GM21528 (cell line): ENCODE measurements at regions not wholly inside any gene's neighbourhood (a gene's known extent, or its start where the extent isn't known, plus 50 kb on each side); places are given as distances from the start of the nearest gene placed in this dataset.
A peak's percentile ranks its signal among the peaks of the same experiment; 100 is the strongest.

Source experiments
- ATAC-seq: cut with Tn5 transposase; IDR thresholded peaks from one replicate; pipeline ENCODE4 v1.9.1; 2021; ENCODE audit warnings: mild to moderate bottlenecking, moderate library complexity; ENCODE audit not compliant: unreplicated experiment, low FRiP score

DNA sequence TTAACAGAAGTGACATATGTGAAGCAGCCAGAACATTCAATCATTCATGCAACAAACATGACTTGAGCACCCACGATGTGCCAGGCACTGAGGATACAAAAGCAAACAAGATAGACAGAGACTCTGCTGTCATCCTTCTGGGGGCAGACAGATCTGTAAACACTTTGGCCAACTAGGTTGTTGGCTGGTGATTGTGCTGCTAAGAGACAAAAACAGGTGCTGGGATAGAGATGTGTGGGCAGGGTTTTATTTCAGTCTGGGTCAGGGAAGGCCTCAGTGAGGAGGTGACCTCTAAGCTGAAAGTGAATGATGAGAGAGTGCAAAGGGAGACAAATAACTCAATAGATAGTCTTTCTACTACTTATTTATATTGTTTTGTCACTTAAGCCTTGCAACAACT is 147.0 kb upstream of the VEPH1 start:
- no peak for ATAC-seq

DNA sequence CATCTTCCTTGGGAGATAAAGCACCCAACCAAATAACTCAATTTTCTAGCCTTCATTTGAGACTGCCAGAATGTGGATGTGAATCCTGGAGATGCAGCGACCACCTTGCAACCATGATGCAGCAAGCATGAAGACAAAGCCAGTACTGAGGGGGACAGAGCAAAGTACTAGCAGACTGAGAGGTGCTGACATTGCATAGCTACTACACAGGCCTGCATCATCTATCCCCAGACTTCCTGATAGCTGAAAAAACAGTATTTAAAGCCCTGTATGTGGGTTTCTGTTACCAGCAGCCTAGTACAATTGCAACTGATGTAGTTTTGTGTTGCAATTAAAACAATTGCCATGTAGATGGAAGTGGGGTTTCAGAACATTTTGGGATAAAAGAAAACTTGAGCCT is 146.3 kb upstream of the VEPH1 start:
- no peak for ATAC-seq

DNA sequence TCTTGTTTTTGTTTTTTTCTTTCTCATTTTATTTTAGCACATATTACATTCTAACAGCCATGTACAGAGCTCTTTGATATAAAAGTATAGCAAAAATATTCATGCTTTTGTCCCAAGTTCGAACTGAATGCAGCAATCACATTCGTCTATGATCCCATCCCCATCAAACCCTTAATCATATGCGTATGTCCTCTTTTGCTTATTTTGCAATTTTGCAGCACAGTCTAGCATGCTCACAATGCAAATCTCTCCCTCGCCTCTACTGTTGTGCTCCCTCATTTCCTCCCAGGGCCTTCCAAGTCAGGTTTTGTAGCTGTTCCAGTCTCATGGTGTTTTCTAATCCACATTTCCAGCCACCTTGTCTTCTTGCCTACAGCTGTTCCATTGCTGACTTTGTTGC is 144.6 kb upstream of the VEPH1 start:
- ATAC-seq = no peak

DNA sequence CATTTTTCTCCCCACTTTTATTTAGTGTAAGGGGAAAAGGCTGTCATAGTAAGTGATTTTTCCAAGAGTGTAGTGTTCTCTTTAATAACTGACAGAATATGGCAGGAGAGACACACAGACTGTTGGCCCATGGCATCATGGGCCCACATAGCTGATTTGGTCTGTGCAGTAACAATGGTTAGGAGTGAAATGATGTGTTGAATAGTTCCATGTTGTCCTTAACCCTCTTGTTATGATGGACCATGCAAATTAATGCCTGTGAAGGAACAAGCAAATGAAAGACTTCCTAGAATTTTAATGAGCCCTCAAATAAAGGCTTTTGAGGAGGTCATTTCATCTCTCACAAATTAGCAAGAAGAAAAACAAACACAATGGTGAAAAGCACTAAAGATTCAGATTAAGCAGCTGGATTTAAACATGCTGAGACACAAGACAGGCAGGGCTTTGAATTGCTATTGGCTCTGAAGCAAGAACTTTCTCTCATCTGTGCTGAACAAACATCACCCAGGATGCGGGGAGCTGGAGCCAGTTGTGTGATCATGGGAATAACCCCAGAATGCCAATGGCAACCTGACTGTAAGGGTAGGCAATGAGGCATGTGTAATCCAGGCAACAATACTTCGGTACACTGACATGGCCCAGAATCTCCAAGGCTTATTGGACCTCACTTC is 136.7 kb upstream of the VEPH1 start:
- ATAC-seq = no peak

DNA sequence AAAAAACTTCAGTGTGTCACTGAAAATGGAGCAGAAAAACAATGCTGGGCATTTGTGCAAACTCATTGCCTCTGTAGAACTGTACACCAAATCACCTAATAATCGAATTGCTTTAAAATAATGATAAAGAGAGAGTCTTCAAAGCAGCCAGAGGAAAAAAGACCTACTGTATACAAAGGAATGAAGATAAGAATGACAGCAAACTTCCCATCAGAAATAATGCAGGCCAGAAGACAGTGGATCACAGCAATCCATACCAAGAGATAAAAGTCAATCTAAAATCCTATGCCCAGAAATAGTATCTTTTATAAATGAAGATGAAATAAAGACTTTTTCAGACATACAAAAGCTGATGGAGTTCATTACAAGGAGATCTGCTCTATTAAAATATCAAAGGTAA is 134.7 kb upstream of the VEPH1 start:
- ATAC-seq = no peak

DNA sequence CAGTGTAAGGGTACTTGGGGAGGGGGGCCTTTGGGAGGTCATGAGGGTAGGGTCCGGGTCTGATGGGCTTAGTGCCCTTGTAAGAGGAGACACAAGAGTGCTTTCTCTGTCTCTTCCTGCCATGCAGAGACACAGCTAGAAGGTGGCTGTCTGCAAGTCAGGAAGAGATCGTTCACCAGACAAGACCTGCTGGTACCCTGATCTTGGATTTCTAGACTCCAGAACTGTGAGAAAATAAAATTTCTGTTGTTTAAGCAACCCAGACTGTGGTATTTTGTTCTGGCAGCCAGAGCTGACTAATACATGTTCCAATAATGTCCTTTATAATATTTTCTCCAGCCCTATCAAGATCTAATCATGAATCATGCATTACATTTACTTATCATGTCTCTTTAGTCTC is 130.0 kb upstream of the VEPH1 start:
- ATAC-seq = no peak

DNA sequence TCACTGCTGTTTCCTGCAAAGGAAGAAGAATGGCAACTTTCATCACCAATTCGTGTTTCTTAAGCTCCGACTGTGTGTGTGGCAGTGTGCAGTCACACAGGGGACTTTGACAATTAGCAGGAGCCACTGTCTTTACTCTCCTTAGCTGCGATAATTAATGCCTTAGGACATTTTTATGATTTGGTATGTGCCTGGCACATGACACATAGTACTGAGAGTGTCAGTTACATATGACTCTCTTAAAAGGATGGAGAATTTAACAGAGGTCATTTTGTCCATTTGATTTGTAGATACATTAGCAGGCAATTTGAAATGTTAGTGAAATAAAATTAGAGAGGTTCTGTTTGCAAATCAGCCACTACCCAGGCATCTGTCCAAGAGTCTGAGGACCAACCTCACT is 128.9 kb upstream of the VEPH1 start:
- no peak for ATAC-seq

DNA sequence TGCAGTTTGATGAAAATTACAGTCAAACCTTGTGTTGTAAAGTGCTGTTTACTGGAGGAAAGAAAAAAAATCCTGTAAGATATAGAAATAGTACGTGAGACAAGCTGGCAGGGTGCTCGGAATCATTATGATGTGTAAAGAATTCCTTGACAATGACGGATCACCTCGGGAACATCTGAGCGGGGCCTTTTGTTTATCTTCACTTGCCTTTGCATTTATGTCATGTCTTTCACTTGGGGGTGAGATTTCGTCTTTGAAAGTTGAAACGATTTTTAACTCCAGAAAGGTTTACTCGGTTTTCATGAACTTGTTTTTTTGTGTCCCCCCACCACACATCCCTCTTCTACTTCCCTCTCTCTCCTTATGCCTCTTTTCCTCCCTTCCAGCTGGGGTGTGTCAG is 128.3 kb upstream of the VEPH1 start:
- ATAC-seq = no peak

DNA sequence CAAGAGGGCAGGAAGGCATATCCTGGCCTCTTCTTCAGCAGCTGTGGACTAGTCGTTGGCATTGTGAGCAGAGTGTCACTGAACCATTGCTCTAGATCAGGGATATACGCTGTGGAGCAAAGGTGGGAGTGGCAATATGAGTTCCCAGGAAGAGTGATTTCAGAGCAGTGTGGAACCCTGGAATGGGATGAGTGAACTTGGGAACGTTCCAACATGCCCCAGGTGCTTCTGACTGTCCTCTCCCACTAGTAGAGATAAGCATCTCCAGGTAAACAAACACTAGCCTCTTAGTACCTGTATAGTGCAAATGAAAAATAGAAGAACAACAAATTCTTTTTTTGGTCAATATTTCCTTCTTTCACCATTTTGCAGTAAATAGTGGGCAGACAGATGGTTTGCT is 123.6 kb upstream of the VEPH1 start:
- no peak for ATAC-seq

DNA sequence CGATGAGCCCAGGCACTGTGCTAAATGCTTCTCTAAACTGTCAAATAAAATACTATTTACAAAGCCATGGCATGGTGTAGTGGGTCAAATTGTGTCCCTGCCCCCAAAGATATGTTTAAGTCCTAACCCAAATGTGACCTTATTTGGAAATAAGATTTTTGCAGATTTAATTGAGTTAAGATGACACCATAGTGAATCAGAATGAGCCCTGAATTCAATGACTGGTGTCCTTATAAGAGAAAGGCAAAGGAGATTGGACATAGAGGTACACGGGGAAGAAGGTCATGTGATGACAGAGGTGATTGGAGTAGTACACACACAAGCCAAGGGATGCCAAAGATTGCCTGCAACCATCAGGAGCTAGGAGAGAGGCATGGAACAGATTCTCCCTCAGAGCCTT is 121.6 kb upstream of the VEPH1 start:
- ATAC-seq = no peak

DNA sequence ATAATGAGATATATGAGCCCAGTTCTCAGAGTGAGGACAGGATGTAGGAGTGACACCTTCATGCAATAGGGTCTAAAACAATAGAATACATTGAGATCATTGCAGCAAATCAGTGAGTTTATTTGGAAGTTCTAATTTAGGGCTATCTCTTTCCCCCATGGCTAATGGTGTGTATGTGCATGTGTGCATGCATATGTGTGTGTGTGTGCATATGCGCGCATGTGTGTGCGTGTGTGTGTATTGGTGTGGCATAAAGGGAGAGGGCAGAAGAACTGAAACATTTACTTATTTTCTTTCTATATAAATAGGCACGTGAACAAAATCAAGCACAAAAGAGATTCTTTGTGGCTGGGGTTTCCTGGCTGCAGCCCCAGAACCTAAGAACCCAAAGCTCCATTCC is 115.7 kb upstream of the VEPH1 start:
- no peak for ATAC-seq

DNA sequence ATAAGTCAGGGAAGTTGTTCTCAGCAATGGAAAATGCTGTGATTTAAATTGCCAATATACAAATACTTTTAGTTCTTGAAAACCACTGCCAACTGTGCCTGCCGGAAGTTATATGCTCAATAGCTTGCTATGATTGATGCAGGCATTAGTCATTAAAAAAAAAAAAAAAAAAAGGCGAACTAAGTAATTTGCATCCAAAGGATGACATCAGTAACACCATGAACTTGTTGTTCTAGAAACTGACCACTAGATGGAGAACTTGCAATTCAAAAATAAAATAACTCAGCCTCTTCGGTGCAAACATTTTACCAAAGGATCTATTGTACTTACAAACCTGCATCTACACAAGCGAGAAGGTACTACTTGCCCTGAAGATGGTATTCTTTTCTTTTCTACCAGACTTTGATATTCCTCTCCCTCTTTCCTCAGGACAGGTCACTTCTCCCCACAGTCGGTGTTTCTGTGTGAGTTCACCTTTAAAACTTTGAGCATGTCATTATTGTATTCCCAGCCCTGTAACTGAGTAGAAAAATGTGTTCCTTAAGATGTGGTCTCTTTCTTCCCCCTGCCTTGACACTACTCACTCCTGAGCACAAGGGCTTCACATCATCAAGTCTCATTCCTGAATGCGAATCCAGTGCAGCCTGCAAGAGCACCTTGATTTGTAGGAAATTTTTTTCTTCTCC is 115.0 kb upstream of the VEPH1 start:
- ATAC-seq = peak; percentile 70

DNA sequence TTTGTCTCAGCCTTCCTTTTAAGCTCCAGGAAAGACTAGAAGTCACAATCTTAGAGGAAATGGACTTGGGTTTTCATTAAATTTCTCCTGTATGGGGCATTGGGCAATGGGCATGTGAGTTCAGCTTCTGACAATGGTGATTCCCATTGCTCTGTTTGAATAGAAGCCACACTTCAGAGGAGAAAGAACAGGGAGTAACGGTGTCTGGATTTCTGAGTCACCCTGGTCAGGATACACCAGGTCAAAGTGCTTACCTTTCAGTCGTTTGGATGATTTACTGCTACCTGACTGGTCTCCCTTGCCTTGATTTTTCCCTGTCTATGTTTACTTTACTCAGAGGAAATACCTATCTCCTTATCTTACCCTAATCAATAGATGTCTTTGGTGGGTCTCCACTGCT is 111.7 kb upstream of the VEPH1 start:
- ATAC-seq = no peak

DNA sequence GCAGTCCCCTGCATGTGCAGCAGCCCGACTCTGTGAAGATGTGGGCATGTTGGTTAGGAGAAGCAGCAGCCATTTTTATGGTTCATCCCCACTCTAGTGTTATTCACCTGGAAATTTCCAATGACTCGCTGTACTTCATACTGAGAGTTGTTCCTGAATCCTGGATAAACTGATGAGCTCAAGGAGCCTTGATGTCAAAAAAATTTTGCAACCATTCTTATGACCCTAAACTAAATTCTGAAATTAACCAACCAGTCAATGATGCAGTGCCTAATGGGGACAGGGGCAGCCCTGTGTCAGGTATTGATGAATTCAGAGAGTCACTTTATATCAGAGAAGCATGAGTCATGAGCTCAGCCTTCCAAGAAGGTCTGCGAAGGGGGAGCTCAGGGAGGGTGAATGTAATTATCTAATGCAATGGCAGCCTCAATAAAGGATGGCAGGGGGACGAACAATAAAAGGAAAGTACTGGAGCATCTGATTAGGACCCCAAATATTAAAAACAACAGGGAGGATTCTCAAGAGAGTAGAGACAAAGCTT is 108.4 kb upstream of the VEPH1 start:
- ATAC-seq = no peak

DNA sequence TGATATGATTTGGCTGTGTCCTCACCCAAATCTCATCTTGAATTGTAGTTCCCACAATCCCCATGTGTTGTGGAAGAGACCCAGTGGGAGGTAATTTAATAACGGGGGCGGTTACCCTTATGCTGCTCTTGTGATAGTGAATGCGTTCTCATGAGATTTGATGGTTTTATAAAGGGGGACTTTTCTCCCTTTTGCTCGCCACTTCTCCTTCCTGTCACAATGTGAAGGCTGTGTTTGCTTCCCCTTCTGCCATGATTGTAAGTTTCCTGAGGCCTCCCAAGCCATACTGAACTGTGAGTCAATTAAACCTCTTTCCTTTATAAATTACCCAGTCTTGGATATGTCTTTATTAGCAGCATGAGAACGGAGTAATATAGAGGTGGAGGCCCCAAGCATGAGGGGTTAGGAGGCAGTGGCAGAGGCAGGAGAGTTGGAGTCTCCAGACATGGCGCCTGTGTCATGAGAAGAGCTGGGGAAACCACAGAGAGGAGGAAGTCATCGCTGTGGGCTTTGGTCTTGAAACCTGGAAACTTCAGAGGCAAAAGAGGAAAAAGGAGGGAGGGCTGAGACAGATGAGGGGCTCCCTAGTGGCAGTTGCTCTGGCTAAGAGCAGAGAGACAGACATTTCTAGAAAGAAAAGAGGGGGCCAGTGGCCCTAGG is 107.8 kb upstream of the VEPH1 start:
- no peak for ATAC-seq

DNA sequence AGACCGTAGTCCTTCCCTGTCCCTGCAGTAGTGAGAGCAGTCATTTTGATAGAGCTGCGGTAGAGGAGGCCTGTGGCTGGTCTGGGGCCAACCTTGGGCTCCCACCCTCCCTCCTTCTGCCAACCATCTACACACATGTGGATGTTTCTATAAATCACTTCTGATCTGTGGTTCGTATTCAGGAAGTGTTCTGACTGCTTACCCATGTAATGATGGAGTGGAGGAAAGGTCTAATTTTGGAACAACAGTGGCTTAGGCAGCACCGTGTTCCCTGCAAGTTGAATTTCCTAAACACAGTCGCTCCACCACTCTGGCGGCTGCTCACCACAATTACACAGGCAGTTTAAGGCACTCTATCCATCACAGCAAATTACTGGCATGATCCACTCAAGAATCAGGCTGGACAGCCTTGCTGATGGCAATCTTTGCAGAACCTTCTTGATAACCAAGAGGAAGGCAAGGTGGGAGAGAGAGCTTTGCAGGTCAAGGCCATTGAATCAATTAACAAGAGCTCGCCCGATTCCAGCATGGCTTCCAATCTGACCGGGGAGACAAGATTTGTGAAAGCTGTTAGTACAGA is 104.7 kb upstream of the VEPH1 start:
- no peak for ATAC-seq

DNA sequence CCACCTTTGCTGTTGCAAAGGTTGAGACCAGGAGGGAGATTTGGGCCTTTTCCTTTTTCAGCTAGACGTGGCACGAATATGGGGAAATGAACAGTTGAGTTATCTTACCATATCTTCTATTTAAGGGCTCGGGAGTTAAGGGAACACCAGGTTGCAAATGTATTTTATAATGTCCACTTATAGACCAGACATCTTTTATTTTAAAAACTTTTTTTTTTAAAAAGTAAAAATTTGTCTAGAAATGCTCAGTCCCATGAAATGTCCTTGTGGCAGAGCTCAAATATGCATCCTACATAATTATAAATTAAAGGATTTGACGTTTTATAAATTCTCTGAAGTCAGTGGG is 103.6 kb upstream of the VEPH1 start:
- ATAC-seq = no peak

DNA sequence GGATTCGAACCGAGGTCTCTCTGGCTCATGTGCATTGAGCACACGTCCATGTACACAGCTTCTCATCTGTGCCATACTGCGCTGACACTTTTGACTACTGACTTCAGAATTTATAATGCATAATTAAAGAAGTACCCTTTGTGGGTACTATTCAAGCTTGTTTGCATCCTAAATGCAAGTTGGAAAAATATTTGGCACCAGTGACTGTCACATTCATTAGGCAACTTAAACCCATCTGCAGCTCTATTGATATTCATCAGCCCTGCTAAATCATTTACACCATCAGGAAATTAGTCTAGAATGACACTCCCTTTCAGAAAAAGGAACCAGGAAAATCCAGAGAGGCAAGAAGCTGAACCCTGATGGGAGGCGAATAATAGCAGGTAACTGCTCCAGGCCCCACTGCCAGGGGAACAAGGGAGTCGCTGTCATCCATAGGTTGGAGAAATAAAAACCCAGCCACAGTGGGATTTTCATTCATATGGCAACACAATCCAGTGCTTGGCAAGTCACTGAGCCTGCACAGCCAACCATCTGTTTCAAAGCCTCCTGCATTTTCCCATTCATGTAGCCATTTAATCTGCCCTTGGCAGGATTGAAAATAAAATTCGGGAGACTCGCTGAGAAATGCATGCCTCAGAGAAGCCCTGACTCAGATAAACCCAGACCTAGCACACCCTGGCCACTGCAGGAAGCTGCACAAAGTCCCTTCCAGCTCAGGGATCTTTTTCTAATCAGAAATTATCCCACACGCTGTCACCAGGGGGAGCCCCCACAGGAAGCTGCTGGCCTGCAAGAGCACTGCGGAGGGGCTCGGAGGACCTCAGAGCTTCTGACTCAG is 103.0 kb upstream of the VEPH1 start:
- peak; percentile 94 for ATAC-seq

DNA sequence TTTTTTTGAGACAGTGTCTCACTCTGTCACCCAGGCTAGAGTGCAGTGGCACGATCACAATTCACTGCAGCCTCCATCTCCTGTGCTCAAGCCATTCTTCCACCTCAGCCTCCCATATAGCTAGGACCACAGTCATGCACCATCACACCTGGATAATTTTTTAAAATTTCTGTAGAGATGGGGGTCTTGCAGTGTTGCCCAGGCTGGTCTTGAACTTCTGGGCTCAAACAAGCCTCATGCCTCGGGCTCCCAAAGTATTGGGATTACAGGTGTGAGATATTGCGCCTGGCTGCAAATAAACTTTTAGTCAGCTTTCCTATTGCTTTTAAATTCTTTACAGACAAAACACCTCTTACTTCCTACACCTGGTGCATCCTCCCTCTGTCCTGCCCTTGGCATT is 102.1 kb upstream of the VEPH1 start:
- no peak for ATAC-seq

DNA sequence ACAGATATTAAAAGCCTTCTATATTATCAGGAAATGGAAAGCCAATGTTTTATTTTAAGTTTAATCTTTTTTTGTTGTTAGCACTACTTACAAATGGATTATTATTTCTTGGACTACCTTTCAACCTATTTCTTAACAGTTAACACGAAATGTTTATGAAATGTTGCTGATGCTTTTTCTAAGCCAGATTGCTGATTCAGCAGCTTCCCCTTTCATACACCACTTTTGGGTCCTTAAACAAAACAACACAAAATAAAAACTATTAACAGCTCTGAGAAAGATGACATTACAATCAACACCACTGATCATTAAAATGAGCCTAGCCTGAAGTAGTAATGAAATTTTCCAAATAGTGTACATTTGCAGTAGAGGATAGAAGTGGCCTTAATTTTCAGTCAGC is 99.2 kb upstream of the VEPH1 start:
- ATAC-seq = no peak

DNA sequence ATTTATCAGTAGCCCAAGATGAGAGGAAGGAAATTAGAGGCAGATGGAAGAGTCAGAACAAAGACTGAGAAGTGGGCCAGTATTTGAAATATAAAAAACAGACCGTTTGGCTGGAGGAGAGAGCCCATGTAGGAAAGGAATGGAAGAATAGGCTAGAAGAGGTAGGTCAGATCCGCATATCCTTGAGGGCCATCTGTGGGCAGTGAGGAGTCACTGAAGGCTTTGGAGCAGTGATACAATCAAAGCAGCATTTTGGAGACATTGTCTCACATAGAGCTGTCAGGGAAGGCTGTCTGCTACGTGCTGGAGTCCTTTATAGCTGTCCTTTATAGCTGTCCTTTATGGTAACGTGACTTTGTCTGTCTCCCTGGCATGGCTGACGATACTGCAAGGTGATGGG is 92.0 kb upstream of the VEPH1 start:
- no peak for ATAC-seq
